GM19463 (cell line): ENCODE measurements at regions not wholly inside any gene's neighbourhood (a gene's known extent, or its start where the extent isn't known, plus 50 kb on each side); places are given as distances from the start of the nearest gene placed in this dataset.
"Not testable (repeated sequence)": the region's sequence is repeated elsewhere in the genome, so short reads cannot be mapped to it uniquely, and the experiment has no call there.

ENCODE experiments used
- ATAC-seq: cut with Tn5 transposase; IDR thresholded peaks from one replicate; pipeline ENCODE4 v1.9.1; 2021; ENCODE audit warnings: mild to moderate bottlenecking, moderate library complexity; ENCODE audit not compliant: unreplicated experiment

DNA sequence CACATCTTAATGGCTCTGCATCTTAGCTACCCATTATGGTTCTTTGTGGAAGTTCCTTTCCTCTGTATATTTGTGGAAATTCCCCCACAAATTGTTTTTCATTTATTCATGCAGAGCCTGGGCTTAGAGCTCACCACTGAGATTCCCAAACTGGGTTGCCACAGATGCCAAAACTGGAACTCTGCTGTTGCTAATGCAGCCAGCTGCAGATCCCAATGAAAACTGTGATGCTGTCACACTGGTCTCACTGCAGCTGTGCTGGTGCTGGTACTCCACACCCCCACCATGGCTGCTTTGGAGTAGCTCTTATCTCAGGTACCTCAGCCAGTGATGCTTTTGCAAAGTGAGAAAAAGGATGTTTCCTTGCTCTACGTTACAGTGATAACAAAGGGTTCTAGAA, 87.7 kb downstream of the DCK start:
- ATAC-seq: no peak

DNA sequence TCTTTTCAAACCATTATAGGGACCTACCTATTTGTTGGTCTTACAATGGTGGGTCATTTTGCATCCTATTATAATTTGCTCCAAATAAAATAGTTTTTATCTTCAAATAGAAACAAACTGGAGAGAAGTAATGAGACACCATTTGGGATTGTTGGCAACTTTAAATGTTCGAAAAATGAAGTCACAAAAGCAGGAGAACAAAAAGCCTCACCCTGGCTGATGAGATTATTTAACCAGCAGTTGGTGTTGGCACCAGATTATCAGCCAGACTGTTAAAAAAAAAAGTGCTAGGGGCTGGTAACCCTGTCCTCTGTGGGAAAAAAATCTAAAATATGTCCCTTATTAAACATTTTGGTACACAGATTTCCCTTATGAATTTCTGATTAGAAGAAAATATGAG, 100.3 kb downstream of the DCK start:
- ATAC-seq: no peak

DNA sequence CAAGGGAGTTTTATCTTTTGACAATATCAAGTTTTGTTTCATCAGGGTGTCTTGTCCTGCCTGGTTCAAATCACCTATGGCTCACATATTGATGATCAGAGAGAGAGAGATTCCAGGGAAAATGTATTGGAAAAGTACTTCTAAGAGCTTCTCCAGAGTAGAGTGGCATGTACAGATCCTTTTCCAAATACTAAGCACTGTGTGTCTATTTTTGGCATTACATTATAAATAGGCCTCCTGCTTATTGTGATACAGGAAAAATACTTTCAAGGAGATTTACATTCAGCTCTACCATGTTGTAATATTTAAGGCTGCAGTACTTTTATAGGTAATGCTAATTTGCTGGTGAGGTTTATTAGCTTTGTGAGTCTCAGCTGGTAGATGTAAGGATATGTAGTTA, 100.8 kb downstream of the DCK start:
- no peak for ATAC-seq

DNA sequence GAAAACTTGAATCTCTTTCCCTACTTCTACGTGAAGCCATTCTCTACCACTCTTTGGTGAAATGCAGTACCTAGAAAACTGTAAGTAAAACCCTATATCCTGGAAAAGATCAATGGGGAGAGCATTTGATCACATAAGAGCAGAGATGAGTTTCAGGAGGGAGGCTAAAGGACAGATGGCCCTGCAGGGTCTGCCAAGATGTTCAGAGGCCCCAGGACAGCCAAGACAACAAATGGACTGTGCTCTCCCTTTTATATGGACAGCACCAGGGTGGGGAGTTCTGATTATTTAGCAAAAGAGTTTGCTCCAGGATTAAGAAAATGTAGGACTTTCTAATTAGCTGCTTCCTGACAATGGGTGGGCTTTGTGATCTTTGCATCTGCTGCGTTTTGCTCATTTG, 101.7 kb downstream of the DCK start:
- no peak for ATAC-seq

DNA sequence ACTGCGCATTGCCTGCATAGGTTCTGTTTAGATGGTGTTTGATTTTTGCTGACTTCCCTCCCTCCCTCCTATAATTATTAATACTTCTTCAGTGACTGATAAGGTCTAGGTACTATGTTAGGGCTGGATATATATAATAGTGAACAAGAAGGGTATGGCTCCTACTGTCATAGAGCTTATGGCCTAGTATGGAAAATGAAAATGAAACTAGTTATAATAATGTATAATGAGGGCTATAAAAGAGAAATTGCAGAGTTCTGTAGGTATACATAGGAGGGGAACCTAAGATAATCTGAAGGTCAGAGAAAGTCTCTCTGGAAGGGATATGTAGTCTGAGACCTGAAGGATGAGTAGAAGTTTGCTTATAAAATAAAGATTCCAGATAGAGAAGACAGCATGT, 102.1 kb downstream of the DCK start:
- no peak for ATAC-seq

DNA sequence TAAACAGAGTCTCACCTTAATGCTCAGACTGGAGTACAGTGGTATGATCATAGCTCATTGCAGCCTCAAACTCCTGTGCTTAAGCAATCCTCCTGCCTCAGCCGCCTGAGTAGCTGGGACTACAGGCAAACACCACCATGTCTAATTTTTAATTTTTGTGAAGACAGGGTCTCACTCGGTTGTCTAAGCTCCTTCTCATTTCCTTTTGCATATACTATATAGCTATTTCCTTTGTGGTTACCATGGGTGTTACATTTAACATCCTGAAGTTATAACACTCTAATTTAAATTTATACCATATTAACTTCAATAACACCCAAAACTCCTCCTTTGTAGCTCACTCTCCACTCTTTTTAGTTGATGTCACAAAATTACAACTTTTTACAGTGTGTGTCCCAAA, 114.3 kb downstream of the DCK start:
- ATAC-seq: no peak

DNA sequence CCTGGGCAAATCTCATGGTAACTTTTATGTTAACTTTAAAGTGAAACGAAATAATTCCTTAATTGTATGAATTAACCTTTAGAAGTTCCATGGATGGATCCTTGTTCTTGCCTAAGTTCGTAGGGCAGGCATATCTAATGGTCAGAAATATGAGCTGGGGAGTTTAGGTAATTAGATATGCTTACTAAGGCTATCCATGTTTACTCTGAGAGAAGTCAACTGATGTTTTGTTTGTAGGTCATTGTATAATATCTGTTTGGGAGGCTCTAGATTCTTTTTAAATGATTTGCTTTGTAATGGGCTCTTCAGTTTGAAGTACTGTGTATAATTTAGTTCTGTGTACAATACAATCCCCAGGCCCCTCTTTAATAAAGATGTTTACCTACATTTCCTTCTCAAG, 117.0 kb downstream of the DCK start:
- no peak for ATAC-seq

DNA sequence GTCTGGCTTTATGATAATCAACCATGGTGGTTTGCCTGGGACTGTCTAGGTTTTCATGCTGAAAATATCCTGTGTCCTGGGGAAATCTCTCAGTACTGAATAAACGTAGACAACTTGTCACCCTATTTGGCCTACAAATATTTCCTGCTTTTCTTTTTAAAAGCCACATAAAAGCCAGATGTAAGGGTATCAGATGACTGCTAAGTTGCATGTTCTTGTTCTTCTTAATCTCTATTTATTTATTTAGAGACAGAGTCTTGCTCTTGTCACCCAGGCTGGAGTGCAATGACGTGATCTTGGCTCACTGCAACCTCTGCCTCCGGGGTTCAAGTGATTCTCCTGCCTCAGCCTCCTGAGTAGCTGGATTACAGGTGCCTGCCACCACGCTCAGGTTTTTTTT, 117.7 kb downstream of the DCK start:
- not testable (repeated sequence) for ATAC-seq

DNA sequence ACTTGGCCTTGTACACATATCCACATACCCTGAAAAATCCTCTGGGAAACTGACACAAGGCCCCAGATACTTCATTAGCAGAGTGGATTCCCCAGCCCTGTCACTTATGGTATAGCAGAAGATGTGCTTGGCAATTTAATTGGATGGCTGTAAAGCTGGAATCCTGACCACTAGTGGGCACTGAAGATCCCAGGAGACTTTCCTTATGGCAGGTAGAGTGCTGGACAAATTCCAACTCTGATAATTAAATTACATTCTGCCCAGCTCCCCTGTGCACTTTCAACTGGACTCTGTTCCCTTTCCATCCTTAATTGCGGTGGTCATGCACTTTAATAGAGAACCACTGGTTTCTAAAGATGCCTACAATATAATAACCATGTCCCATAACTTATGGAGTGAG, 119.8 kb downstream of the DCK start:
- no peak for ATAC-seq

DNA sequence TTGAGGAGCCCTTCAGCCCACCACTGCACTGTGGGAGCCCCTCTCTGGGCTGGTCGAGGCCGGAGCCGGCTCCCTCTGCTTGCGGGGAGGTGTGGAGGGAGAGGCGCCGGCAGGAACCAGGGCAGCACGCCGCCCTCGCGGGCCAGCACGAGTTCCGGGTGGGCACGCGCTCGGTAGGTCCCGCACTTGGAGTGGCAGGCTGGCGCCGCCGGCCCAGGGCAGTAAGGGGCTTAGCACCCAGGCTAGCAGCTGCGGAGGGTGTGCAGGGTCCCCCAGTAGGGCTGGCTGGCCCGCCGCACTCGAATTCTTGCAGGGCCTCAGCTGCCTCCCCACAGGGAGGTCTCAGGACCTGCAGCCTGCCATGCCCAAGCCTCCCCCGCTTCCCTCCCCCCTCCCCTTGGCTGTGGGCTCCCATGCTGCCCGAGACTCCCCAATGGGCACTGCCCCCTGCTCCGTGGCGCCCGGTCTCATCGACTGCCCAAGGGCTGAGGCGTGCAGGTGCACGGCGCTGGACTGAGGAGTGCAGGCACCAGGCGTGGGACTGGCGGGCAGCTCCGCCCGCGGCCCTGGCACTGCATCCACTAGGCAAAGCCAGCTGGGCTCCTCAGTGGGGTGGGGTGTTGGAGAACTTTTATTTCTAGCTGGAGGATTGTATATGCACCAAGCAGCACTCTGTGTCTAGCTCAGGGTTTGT, 127.5 kb downstream of the DCK start:
- no peak for ATAC-seq

DNA sequence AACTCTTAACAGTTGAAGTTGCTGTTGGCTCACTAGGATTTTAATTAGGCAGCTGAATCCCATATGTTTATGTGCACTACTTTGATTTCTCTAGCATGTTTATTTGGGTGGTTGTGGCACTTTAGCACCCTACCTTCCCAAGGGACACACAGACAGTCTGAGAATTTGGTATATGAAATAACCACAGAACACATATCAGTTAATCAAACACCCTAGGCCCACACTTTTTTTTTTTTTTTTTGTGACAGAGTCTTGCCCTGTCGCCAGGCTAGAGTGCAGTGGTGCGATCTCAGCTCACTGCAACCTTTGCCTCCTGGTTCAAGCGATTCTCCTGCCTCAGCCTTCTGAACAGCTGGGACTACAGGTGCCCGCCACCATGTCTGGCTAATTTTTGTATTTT, 130.5 kb downstream of the DCK start:
- ATAC-seq: no peak

DNA sequence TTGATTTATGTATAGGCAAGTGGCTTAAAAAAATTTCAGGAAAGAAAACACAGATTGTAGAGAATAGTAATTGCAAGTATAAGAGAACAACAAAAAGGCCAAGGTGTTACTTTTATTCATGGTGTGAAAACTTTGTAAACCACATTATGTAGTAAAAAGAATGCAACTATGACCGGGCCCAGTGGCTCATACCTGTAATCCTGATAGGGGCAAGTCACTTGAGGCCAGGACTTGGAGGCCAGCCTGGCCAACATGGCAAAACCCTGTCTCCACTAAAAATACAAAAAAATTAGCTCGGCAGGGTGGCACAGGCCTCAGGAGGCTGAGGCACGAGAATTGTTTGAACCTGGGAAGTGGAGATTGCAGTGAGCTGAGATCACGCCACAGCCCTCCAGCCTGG, 131.7 kb downstream of the DCK start:
- ATAC-seq: no peak

DNA sequence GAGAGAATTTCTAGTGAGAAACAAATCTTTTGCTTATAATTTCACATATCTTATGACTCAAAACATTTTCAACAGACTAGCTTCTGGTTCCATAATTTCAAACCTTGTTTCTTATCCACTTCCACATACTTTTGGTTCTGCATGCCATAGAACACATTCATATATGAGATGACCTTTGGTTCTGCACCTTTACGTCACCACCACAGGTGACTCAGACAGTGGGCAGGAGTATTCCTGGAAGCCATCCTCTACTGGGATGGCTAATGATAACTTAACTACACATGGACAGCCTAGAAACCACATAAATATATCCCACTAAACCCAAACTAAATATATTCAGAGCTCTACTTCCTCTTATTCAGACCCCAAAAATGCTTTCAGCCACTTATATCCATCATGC, 133.3 kb downstream of the DCK start:
- ATAC-seq: no peak

DNA sequence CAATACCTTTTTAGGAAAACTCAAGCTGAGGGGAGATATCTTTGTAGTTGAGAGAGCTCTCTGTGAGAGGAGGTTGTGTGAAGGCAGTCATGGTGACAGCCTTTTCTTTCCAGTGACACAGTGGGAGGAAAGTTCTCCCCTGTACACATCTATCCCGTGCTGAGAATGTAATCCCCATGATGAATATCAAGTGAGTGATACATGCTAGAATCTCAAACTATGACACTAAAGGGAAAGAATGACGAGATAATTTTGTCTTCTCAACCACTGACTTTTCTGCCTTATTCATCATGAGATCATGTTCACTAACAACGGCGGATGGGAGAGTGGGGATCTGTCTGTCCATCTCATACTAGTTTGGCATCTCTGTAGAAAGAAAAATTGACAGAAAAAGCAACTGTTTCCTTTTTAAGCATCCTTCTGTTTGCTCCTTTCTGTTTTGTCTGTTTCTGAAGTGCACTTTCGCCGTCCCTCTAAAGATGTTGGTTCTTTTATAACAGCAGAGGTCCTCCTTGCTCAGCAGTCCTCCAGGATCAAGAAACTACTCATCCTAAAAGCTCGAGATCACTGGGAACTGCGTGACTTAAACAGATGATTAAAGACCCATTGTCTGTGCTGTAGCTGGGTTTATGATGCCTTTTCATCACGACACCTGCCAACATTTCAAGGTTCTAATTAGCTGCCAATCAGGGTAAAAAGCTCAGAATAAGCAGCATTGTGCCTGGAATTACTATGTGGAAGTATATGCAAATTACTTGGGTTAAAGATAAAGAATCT, 137.6 kb downstream of the DCK start:
- no peak for ATAC-seq

DNA sequence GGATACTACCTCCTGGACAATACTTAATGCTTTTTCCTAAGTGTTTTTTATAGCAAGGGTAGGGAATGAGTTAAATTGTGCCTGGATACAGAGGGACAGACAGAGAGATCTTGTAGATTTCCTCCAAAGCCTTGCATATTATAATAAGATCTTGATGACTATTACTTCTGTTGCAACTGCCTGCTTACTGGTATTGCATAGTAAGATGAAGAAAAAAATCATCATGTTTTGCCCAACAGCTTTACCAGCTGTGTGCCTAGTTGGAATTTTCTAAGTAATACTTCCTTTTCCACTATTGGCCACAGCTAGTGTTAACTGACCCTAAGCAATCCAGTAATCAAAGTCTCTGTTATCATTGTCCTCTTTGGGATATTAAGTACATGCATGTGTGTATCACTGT, 139.0 kb downstream of the DCK start:
- no peak for ATAC-seq

DNA sequence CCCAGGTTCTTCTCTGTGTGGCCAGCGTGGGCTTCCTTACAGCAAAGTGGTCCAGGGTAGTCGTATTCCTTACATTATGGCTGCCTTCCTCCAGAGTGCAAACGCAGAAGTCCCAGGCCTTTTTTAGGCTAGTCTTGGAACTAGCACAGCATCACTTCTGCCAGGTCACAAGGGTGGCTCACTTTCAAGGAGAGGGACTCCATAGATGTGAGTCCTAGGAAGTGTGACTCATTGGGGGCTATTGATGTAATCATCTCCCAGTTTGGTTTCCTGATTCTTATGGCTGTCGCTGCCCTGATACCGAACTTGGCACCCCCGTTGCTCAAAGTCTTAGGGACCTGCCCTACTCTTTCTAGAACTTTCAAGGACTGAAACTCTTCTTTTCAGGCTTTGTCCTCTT, 140.0 kb downstream of the DCK start:
- no peak for ATAC-seq

DNA sequence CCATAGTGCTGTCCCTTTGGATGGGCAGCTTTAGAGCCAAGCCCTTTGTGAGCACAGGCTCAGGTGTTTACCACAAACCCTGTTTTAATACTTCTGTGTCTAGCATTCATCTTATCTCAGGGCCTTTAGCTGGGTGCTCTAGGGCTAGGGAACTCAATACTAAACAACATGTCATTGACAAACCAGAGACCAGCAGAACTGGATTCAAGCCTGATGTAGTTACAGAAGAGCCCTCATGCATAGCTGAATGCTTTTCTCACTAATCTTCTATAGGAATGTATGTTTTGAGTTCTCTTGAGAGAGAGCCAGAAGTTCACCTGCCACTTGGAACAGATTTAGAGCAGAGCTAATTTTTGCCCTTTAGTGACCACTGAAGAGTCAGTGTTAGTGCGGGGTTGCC, 142.6 kb downstream of the DCK start:
- ATAC-seq: no peak

DNA sequence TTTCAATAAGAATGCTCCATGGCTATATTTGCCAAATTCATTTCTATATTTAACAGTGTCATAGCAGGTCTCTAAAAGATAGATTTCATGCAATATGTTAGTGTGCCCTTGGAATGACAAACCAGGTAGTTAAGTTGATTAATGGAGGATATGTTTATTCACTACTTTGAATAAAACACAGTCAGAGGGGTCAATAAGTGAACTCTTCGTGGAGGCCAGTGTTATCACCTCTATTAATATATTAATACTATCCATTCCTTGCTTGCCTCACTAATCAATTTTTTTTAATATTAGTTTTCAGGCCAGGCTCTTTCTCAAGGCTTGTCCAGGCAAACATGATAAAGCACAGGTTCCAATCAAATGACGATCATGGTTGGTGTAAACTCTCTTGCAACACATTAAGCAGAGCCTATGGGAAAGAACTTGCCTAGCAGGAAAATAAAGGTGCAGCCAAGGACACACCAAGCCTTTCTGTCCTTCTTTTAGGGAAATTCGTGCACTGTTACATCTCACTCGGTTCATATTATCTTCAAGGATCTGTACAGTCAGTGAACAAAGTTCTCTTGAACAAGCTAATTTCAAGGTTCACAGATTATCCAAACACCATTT, 144.7 kb downstream of the DCK start:
- no peak for ATAC-seq

DNA sequence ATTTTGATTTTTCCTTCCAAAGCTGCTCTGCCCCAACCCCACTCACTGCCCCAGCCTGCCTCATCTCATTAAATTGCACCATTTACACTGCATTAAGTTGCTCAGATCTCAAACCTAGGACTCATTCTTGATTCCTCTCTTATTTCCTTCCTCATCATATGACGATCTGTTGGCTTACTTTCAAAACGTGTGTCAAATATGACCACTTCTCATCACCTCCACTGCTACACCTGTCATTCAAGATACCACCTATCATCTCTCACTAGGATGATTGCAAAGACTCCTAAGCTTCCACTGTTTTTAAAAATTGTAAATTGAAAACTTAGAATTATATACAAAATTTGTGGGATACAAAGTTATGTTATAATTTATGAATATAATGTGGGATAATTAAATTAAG, 147.1 kb downstream of the DCK start:
- no peak for ATAC-seq

DNA sequence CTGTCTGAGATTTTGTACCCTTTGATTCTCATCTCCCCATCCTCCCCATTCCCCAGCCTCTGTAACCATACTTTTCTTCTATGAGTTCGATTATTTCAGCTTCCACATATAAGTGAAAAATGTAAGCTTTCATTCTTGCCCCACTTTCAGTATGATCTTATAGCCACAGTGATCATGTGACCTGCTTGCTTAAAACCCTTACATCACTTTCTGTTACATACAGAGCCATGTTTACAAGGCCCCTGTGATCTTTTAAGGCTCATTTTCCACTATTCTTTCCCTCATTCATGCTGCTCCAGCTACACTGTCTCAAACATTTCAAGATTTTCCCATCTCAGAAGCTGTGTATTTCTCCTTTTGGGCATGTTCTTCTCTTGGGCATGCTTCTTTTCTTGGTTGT, 147.7 kb downstream of the DCK start:
- no peak for ATAC-seq

DNA sequence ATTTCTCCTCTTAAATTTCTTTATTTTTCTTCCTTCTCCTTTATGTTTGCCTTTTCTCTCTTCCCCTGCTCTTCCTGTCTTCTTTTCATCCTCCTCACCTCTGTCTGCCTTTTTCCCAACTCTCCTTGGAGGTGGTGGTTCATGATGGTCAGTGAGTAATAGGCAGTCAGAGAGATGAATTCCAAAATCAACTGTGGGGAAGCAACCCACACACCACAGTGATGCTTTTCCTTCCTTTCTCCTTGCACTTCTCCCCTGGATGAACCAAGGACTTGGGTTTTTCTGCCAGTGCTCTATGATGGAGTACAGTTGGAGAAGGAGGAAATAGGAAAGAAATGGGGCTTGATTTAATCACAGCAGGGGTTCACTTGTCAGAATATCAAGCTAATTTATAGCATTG, 153.8 kb downstream of the DCK start:
- ATAC-seq: no peak

DNA sequence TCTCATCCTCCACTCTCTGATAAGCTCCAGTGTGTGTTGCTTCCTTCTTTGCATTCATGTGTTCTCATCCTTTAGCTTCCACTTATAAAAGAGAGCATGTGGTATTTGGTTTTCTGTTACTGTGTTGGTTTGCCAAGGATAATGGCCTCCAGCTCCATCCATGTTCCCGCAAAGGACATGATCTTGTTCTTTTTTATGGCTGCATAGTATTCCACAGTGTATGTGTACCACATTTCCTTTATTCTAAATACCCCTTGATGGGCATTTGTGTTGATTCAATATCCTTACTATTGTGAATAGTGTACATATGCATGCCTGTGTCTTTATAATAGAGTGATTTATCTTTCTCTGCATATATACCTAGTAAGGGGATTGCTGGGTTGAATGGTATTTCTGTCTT, 155.1 kb downstream of the DCK start:
- no peak for ATAC-seq
